ENCODE measurements at regions not wholly inside any gene's neighbourhood (a gene's known extent, or its start where the extent isn't known, plus 50 kb on each side); places are given as distances from the start of the nearest gene placed in this dataset.

- POLR2A ChIA-PET = no interaction called here
- TF ChIP-seq ZNF610 (tag by site-specific recombination; IDR thresholded peaks at IDR 0.05; ENCODE audit: borderline replicate concordance) (no peak), ZNF223 (tag by site-specific recombination; IDR thresholded peaks at IDR 0.05) (no peak), ZNF621 (tag by site-specific recombination; IDR thresholded peaks at IDR 0.05) (no peak), GLI4 (tag by site-specific recombination; IDR thresholded peaks at IDR 0.05) (no peak), ZNF2 (tag by site-specific recombination; IDR thresholded peaks at IDR 0.05) (no peak), ZNF514 (tag by site-specific recombination; IDR thresholded peaks at IDR 0.05) (no peak), ZNF660 (tag by site-specific recombination; IDR thresholded peaks at IDR 0.05) (no peak), ZNF292 (tag by site-specific recombination; IDR thresholded peaks at IDR 0.05; ENCODE audit: borderline replicate concordance, low read depth) (no peak), ZEB2 (tag by site-specific recombination; IDR thresholded peaks at IDR 0.05) (no peak), ZNF24 (tag by site-specific recombination; IDR thresholded peaks at IDR 0.05) (no peak), ZNF133 (tag by site-specific recombination; IDR thresholded peaks at IDR 0.05) (no peak), ZBTB26 (tag by site-specific recombination; optimal IDR thresholded peaks at IDR 0.05) (no peak), ZNF701 (tag by site-specific recombination; IDR thresholded peaks at IDR 0.05) (no peak), CTCF (tag by site-specific recombination; IDR thresholded peaks at IDR 0.05) (no peak), ZNF544 (tag by site-specific recombination; IDR thresholded peaks at IDR 0.05) (no peak), ZNF155 (tag by site-specific recombination; IDR thresholded peaks at IDR 0.05) (no peak), ZBTB48 (tag by site-specific recombination; IDR thresholded peaks at IDR 0.05) (no peak), ZNF121 (tag by site-specific recombination; IDR thresholded peaks at IDR 0.05) (no peak), ZBTB7A (tag by site-specific recombination; IDR thresholded peaks at IDR 0.05; ENCODE audit: low read depth) (no peak)
- Histone ChIP-seq H3K9me3 (ENCODE audit: control insufficient read depth, insufficient read depth, low read depth, low read length) (no peaks in the 10 kb centered on the region), H3K4me1 (ENCODE audit: control insufficient read depth, insufficient read depth, low read length) (no peaks in the 10 kb centered on the region), H3K36me3 (ENCODE audit: control insufficient read depth in 2 of 2, insufficient read depth in 1 of 2, low read length in 2 of 2) (no peaks in the 10 kb centered on the region), H3K27ac (ENCODE audit: extremely low read depth, low read depth, low read length) (no peak overlapping the region), H3K4me3 (ENCODE audit: low read depth, low read length) (no peak overlapping the region)
- CTCF ChIA-PET = interaction anchor here (1.4 kb wide), 1 partner anchor 220 kb away, joined by 3 read pairs; no protein-coding TSS in a partner anchor
Measured at GRCh38 chr7:94174956-94175355, 170.8 kb upstream of the BET1 start.

GRCh38 chr7:94176694-94177200, 172.6 kb upstream of the BET1 start:
- ChIA-PET POLR2A (no interaction called here), CTCF (no interaction called here)
- Histone ChIP-seq H3K27ac (ENCODE audit: extremely low read depth, low read depth, low read length) (no peak overlapping the region), H3K4me1 (ENCODE audit: control insufficient read depth, insufficient read depth, low read length) (no peaks in the 10 kb centered on the region), H3K4me3 (ENCODE audit: low read depth, low read length) (no peak overlapping the region), H3K9me3 (ENCODE audit: control insufficient read depth, insufficient read depth, low read depth, low read length) (no peaks in the 10 kb centered on the region), H3K36me3 (ENCODE audit: control insufficient read depth in 2 of 2, insufficient read depth in 1 of 2, low read length in 2 of 2) (no peaks in the 10 kb centered on the region)
- TF ChIP-seq ZNF184 (tag by site-specific recombination; IDR thresholded peaks at IDR 0.05) (no peak), ZNF133 (tag by site-specific recombination; IDR thresholded peaks at IDR 0.05) (no peak), ZSCAN5A (tag by site-specific recombination; IDR thresholded peaks at IDR 0.05) (no peak), ZNF18 (tag by site-specific recombination; IDR thresholded peaks at IDR 0.05) (no peak), ZFHX2 (tag by site-specific recombination; conservative IDR thresholded peaks at IDR 0.05) (no peak)
